B cell (primary cell): ENCODE measurements at regions not wholly inside any gene's neighbourhood (a gene's known extent, or its start where the extent isn't known, plus 50 kb on each side); places are given as distances from the start of the nearest gene placed in this dataset.

Experiments used
- EZH2 ChIP-seq: IDR thresholded peaks from 2 replicates; pipeline ENCODE4 v1.6.1; 2012; ENCODE audit warnings: borderline replicate concordance, low read depth, mild to moderate bottlenecking, moderate library complexity, low read length; ENCODE audit not compliant: insufficient read depth, poor library complexity, severe bottlenecking
- TF ChIP-seq, protein P1 (sequence below): fragments of 200-600 bp; IDR thresholded peaks from one replicate; pipeline ENCODE4 v1.8.0; 2022; ENCODE audit warnings: antibody characterized with exemption, mild to moderate bottlenecking

DNA sequence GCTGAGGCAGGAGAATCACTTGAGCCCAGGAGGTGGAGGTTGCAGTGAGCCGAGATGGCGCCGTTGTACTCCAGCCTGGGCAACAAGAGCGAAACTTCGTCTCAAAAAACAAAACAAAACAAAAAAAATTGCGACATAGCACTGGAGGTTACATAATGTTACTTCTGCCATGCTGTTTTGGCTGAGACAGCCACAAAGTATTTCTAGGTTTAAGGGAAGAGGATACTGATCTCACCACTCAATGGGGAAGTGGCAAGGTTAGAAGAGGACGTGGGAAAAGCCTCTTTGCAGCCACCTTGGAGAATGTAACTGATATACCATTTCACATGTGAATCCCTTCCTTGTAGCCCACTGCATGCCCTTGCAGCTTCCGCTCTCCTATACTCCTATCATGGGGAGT lies 131.2 kb upstream of the NLRP1 start:
- TF ChIP-seq EZH2, result no peak
- TF ChIP-seq, protein P1, sequence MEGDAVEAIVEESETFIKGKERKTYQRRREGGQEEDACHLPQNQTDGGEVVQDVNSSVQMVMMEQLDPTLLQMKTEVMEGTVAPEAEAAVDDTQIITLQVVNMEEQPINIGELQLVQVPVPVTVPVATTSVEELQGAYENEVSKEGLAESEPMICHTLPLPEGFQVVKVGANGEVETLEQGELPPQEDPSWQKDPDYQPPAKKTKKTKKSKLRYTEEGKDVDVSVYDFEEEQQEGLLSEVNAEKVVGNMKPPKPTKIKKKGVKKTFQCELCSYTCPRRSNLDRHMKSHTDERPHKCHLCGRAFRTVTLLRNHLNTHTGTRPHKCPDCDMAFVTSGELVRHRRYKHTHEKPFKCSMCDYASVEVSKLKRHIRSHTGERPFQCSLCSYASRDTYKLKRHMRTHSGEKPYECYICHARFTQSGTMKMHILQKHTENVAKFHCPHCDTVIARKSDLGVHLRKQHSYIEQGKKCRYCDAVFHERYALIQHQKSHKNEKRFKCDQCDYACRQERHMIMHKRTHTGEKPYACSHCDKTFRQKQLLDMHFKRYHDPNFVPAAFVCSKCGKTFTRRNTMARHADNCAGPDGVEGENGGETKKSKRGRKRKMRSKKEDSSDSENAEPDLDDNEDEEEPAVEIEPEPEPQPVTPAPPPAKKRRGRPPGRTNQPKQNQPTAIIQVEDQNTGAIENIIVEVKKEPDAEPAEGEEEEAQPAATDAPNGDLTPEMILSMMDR, result no peak
